Left lobe of liver (tissue), 2 donors: ENCODE measurements at regions not wholly inside any gene's neighbourhood (a gene's known extent, or its start where the extent isn't known, plus 50 kb on each side); places are given as distances from the start of the nearest gene placed in this dataset.
"Not testable (repeated sequence)": the region's sequence is repeated elsewhere in the genome, so short reads cannot be mapped to it uniquely, and the experiment has no call there.

ENCODE experiments used
- ATAC-seq: fragments of 200-7000 bp; cut with Tn5 transposase; one replicate; pipeline ENCODE4 v1.9.1; 2020; ENCODE audit warnings: mild to moderate bottlenecking, moderate library complexity
- DNase-seq: peaks from one replicate; pipeline ENCODE4 v3.0.0-alpha.2; 2020; ENCODE audit warnings: low spot score
- donor health status: DM: no; HTN: no; CAD: no; lungs with moderate emphysema.
- donor health status: DM: no; HTN: yes; CAD: no.

DNA sequence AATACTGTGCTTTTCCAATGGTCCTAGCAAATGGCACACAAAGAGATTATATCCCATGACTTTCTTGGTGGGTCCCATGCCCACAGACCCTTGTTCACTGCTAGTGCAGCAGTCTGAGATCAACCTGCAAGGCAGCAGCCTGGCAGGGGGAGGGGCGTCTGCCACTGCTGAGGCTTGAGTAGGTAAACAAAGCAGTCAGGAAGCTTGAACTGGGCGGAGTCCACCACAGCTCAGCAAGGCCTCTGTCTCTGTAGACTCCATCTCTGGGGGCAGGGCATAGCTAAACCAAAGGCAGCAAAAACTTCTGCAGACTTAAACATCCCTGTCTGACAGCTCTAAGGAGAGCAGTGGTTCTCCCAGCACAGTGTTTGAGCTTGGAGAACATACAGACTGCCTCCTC lies 82.9 kb downstream of the ZNF737 start:
- ATAC-seq (no peak), DNase-seq (no peak)

DNA sequence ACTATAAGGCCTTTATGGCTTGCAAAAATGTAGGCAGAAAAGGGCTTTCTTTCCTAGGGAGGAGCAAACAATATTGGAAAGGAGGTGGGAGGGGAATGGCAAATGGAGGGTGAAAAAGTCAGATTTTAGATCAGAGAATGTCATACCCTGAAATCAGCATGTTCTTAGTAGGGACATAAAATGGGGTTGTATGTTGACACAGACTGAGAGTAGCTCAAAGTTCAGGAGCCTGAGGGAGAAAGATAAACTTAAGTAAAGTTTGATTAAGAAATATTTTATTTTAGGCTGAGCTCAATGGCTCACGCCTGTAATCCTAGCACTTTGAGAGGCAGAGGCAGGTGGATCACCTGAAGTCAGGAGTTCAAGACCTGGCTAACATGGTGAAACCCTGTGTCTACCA lies 83.8 kb downstream of the ZNF737 start:
- no peak for DNase-seq
- ATAC-seq, result no peak

DNA sequence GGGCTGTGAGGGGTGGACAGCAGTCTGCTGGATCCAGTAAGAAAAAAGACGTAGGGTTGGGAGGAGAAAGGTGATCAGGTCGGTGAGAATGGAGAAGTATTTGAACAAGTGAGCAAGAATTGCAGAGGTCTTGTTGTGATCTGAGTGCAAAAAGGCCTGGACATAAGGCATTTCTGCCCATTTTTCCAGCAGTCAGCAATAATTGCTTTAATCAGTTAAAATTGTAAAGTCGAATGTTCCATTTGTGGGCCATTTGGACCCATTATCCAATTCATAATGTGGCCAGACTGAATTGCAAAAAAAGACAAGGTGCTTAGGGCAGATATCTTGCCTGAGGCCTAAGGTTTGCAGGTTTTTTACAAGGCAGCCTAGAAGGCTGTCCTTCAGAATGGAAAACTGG lies 86.1 kb downstream of the ZNF737 start:
- no peak for ATAC-seq
- DNase-seq, result no peak

DNA sequence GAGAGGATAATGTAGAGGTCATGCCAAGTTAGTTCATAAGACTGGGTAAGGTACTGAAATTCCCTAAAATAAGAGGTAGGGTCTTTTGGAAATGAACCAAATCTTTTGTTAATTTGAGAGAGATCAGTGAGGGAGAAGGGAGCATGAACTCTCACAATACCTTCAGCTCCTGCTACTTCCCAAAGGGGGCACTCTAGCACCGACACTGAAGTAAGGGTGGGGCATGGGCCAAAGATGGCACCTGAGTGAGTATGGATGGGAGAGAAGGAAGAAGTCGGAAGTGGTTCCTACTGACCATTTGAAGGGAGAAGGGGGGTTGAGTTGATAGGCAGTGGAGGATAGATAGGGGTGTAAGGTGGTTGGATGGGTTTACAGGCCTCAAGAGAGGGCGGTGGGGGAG lies 86.6 kb downstream of the ZNF737 start:
- no peak for DNase-seq

DNA sequence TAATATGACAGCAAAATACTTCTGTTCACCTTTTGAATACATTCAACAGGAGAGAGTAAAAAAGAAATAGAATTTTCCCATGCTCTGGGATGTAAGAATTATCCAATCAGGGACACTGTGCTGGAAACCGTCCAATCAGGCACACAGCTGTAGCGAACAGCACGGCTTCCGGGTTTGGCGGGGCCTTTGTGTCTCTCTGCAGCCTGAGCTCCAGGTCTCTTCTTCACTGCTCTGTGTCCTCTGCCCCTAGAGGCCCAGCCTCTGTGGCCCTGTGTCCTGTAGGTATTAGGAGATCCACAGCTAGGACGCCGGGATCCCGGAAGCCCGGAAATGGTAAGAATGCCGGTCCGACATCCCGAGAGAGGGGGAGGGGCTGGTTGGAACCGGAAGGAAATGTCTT lies 92.7 kb downstream of the ZNF737 start:
- ATAC-seq (no peak), DNase-seq (no peak)

More for the DNA sequence above, 86.6 kb downstream of the ZNF737 start:
- ATAC-seq, result no peak

DNA sequence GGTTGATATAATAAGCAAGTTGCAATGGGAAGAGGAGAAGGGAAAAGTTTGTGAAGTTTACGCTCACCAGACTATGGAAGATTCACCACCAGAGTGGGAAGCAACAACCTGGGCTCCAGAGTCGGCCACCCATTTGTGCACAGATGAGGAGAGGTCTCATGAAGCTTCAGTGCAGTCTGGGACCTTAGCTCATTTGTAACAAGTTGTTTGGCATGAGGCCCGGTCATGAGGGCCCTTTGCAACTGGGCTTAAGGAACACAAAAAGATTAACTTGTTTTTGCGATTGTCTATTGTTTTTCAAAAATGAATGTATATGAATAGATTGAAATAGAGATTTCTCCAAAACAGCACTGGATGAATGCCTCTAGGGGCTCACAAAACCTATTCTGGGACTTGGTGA lies 94.2 kb downstream of the ZNF737 start:
- no peak for ATAC-seq
- no peak for DNase-seq

DNA sequence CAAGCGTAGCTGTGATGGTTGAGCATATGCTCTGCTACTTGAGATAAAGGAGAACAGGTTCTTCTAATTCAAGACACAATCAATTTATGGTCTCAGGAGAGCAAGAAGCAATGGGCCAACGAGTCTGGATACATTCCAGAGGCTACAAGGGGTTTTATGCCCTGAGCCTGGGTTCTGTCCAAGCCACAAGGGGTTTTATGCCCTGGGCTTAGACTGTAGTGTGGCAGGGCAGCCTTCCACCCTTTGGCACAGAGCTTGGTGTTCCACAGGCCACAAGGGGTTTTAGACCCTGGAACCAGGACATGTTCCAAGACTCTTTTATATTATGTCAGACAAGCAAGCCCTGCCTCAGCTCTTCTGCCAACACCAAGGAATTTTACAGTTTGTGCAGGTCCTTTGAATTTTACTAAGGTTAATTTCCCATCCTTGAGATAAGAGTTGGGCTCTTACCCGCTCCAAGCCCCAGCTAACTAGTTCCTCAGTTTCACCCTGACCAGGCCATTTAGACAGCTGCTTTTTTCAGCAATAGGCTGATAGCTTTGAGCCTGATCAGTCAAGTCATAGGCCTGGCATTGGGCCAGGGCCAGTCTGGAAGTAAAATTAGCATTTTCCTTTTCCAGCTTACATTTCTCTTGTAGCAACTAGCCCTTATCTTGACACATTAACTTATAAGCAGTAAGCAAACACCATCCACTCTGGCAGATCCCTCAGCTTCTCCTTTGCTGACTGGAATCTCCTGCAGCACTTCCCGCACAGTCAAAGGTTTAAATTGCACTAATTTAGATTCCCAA lies 95.0 kb downstream of the ZNF737 start:
- ATAC-seq, result no peak
- no peak for DNase-seq

DNA sequence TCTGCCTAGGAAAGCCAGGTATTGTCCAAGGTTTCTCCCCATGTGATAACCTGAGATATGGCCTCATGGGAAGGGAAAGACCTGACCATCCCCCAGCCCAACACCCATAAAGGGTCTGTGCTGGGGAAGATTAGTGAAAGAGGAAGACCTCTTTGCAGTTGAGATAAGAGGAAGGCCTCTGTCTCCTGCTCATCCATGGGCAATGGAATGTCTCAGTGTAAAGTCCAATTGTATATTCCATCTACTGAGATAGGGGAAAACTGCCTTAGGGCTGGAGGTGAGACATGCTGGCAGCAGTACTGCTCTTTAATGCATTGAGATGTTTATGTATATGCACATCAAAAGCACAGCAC lies 99.0 kb downstream of the ZNF737 start:
- not testable (repeated sequence) for DNase-seq, ATAC-seq

DNA sequence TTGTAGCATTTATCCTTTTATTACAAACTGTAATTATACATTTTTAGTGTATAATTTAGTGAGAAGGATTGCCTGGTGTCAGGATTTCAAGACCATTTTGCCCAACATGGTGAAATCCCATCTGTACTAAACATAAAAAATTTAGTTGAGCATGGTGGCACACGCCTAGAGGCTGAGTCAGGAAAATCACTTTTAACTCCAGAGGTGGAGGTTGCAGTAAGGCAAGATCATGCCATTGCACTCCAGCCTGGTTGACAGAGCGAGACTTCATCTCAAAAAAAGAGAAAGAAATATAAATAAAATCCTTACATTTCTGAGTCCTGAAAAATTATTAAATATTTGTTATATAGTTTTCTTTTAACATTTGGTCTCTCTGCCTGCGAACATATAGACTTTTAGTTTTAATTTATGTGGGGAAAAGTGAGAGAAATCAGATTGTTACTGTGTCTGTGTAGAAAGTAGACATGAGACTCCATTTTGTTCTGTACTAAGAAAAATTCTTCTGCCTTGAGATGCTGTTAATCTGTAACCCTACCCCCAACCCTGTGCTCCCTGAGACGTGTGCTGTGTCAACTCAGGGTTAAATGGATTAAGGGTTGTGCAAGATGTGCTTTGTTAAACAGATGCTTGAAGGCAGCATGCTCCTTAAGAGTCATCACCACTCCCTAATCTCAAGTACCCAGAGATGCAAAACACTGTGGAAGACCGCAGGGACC lies 99.5 kb downstream of the ZNF737 start:
- DNase-seq, ATAC-seq: not testable (repeated sequence)

DNA sequence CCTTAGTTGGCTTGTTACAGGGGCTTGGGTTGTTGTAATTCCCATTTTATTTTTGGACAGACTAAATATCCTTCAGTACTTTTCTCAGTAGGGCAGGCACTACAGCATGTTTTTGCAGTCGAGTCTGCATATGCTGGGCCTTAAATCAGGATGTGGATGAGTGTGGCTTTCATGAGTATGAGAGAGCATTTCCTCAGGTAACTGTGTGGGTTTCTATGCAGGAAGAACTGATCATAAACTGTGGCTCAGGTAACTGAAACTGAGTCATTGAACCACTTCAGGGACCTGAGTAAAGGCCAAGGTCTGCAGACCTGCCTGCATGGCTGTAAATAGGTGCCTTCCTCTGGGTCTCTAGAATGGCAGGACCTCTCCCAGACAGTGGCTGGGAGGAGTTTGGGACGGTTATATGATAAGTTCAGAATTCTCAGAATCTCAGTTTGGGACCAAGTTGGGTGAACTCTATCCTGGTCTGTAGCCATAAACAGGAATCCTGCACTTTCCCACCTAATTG lies 112.1 kb downstream of the ZNF737 start:
- ATAC-seq, result no peak
- DNase-seq, result no peak

DNA sequence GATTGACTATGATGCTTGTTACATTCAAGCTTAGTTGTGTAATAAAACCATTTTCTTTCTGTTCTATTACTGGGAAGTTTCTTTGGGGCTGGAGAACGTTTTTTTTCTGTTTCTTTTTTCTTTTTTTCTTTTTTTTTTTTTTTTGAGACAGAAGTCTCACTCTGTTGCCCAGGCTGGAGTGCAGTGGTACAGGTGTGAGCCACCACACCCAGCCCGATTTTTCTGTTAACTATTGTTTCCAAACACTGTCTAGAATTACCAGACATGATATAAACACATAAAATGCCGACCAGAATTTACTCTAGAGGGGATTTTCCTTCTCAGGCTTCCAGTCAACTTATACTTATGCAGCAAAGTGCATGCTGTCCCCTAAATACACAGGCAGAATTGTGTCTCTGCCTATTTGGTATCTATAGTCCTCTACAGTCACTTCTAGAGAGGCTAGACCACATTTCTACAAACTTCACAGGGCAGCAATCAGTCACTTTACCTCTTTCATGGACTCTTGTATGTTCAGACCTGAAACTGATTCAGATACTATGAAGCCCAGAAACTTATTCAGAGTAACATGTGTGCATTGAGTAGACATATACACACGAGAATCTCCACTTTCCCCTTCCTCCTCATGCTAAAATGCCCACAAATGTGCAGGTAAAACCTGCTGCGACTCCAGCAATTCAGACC lies 121.2 kb downstream of the ZNF737 start:
- no peak for DNase-seq
- ATAC-seq, result no peak

DNA sequence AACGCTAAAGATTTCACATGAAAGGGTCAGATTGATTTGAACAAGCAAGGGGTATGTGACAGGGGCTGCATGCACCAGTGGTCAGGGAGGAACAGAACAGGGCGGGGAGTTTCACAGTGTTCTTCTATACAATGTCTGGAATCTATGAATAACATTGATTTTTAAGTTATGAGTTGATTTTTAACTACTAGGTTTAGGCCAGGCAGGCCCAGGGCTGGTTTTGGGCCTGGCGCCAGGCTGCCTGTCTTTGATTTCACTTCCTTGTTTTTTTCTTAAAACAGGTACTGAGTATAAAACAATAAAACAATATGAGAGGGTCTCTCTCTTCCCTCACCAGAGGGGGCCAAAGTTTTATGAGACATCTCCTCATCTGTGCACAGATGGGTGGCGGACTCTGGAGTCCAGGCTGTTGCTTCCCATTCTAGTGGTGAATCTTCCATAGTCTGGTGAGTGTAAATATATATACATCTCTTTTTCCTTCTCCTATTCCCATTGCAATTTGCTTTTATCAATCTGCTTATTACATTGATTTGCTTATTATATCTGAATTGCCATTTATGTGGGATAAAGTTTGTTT lies 133.2 kb downstream of the ZNF737 start:
- not testable (repeated sequence) for ATAC-seq, DNase-seq

DNA sequence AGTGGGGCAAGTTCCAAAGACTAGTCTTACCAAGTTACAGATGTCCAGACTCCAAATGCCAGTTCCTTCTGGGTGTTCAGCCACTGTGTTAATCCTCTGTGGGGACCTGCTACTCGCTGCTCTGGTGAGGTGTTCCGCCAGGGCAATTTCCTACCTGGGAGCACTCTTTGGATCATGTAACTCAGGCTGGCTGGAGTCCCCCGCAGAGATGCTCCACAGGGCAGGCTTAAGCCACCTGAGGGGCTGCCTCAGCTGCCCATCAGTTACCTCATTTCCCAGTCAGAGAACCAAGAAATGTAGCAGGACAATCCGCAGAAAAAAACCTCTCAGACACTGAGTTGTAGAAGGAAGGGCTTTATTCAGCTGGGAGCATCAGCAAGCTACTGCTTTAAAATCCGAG lies 133.8 kb downstream of the ZNF737 start:
- DNase-seq (no peak), ATAC-seq (no peak)

DNA sequence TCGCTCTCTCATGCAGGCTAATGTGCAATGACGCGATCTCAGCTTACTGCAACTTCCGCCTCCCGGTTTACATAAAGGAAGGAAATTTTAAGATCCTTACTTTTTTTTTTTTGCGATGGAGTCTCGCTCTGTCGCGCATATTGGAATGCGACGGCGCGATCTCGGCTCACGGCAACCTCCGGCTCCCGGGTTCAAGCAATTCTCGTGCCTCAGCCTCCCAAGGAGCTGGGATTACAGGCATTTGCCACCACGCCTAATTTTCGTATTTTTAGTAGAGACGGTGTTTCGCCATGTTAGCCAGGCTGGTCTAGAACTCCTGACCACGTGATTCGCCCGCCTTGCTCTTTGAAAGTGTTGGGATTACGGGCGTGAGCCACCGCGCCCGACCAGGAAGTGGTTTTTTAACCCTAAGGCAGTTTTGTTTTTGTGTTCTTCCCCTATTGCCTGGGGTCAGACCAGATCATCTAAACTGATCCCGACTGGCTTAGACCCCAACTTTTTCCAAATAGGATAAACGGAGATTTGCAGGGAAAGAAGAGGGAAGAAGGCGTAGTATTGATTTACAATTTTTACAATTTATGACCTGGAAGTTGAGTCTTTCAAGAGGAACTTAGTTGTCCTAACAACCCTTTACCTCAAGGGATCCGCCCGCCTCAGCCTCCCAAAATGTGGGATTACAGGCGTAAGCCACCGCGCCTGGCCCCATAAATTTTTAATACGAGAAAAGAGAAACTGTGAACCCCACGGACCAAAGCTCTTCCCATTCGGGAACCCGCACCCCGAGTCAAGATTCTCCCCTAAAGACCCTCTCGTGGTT lies 142.0 kb downstream of the ZNF737 start:
- peak; percentile 35 for ATAC-seq
- peak; percentile 45 for DNase-seq

DNA sequence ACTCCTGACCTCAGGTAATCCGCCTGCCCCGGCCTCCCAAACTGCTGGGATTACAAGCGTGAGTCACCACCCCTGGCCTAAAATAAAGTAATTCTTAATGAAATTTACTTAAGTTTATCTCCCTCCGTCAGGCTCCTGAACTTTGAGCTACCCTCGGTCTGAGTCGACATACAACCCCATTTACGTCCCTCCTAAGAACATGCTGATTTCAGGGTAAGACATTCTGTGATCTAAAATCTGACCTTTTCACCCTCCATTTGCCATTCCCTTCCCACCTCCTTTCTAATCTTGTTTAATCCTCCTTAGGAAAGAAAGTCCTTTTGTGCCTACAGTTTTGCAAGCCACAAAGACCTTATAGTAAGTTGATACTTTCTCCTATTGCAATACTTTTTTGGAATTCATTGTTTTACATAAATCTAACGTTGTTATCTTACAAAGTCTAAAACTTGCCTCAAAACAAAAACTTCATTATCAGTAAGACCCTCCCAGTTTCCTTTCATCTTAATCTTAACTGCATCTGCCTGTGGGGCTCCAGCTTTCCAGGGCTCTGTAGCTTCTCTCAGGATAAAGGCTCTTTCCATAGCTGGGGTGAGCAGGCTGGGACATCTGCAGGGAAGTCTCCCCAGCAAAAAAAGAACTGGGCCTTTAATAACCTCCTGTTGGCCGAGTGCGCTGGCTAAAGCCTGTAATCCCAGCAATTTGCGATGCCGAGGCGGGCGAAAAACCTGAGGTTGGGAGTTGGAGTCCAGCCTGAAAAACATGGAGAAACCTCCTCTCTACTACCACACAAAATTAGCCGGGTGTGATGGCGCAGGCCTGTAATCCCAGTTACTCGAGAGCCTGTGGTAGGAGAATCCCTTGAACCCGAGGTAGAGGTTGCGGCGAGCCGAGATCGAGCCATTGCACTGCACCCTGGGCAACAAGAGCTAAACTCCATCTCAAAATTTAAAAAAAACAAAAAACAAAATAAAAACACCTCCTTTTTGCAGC lies 143.1 kb downstream of the ZNF737 start:
- DNase-seq (no peak), ATAC-seq (no peak)

DNA sequence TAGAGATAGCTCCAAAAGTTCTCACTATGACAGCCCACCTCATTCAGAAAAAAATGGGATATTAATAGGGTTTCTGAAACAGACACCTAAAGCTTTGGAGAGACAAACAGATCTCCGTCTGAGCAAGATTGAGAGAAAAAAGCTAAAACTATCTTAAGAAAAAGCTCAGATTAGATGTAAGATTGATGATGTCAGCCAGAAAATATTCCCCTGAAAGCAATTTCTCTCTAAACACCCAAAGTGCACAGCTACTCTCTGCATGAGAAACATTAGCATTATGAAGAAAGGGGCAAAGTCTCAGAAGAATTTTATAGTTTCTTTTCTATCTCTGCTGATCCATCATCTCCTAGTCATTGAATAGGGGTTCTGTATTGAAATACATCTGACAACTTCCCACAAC lies 148.9 kb downstream of the ZNF737 start:
- ATAC-seq (no peak), DNase-seq (no peak)

DNA sequence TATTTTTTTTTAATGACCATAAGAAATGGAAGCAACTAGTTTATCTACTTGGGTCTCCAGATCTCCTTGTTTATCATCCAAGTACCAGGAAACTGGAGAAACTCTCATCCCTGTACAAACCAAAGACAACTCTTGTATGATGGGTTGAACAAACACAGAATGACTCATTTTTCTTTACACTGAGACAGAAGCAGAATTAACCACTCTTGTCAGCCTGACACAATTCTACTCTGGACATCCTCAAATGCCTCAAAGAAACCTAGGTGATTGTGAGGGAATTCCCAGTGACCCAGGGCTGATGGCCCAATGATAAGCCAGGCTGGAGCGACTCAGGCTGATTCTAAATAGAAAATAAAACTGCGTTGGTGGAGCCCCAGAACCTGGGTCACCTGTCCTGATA lies 151.5 kb downstream of the ZNF737 start:
- ATAC-seq, result no peak
- DNase-seq, result no peak

DNA sequence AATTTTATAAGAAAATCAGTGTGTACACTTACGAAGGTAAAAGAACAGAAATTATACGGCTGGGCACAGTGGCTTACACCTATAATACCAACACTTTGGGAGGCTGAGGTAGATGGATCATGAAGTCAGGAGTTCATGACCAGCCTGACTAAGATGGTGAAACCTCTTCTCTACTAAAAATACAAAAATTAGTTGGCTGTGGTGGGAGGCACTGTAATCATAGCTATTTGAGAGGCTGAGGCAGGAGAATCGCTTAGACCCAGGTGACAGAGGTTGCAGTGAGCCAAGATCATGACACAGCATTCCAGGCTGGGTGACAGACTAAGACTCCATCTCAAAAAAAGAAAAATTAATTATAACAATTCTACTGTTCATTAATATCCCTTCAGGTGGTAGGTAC lies 151.9 kb downstream of the ZNF737 start:
- DNase-seq, result no peak
- ATAC-seq, result no peak

DNA sequence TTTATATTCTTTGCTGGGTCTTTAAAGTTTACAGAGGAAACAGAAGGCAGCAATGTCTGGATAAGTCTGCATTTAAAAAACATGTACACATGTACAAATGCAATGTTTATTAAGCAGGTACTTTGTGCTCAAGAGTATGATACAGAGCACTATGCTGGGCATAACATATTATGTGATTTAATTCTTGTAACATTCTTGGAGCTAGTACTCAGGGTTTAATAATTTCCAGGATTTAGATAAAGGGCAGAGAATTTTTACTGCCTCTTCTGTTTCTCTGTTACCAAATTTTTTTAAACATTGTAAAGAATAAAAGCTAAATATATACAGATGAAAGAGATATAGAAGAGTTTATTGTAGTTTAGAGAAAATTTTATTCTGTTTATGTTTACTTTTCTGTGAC lies 152.7 kb downstream of the ZNF737 start:
- ATAC-seq, result no peak
- no peak for DNase-seq
